HepG2 (cell line): ENCODE measurements at regions not wholly inside any gene's neighbourhood (a gene's known extent, or its start where the extent isn't known, plus 50 kb on each side); places are given as distances from the start of the nearest gene placed in this dataset.
A peak's percentile ranks its signal among the peaks of the same experiment; 100 is the strongest.

Experiments used
- ATAC-seq: fragments of 200-7000 bp; cut with Tn5 transposase; 3 replicates; pipeline ENCODE4 v1.9.1; 2020; ENCODE audit warnings: mild to moderate bottlenecking, moderate library complexity
- BruUV-seq: library from RNA; stranded (reverse); fragments of 400-500 nt; replicated peaks from 2 replicates; lab custom pipeline; 2021; lab: Mats Ljungman, UMichigan
- CTCF ChIA-PET: fragments of 300-600 bp; formaldehyde crosslinking; extraction: SDS; loops from one replicate; lab custom pipeline; 2021; ENCODE audit warnings: low total read pairs, inconsistent platforms, low intra/inter-chr PET ratio; lab: Yijun Ruan, JAX
- POLR2A ChIA-PET: fragments of 350-600 bp; sonication (Branson Sonifier 250); formaldehyde crosslinking; loops from one replicate; lab custom pipeline; 2020; ENCODE audit warnings: antibody characterized with exemption, inconsistent platforms; lab: Yijun Ruan, JAX
- DNase-seq: peaks from one replicate; pipeline ENCODE4 v3.0.0-alpha.2; 2015; ENCODE audit warnings: low spot score
- FAIRE-seq: peaks from 3 replicates; lab custom pipeline; 2011; peaks lifted over from hg19 to GRCh38; lab: Jason Lieb, UNC
- H2AFZ ChIP-seq: one replicate; pipeline ENCODE4 v1.6.1; 2011; ENCODE audit warnings: low read length, inconsistent platforms
- H3K27ac ChIP-seq: fragments of 300-600 bp; 3 replicates; pipeline ENCODE4 v1.8.0; 2011; ENCODE audit warnings: mixed run types, mild to moderate bottlenecking, mixed read lengths, low read length, inconsistent platforms; ENCODE audit not compliant: insufficient read depth; ENCODE audit errors: extremely low read length
- H3K27me3 ChIP-seq, 2 experiments: fragments of 200-600 bp in 1 of 2; 2 replicates in 1 of 2; 3 replicates in 1 of 2; pipeline versions ENCODE4 v1.6.0 to v1.8.0; 2011; ENCODE audit warnings: low read length in 2 of 2, mild to moderate bottlenecking in 2 of 2, moderate library complexity in 2 of 2, inconsistent platforms in 1 of 2; ENCODE audit not compliant: insufficient read depth in 2 of 2, control insufficient read depth in 1 of 2
- H3K36me3 ChIP-seq, 2 experiments: fragments of 200-600 bp in 1 of 2; replicated peaks in 1 of 2; 2 replicates in 1 of 2; 3 replicates in 1 of 2; pipeline versions ENCODE4 v1.5.1 to v1.8.0; 2011; ENCODE audit warnings: low read length in 2 of 2, inconsistent platforms in 1 of 2; ENCODE audit not compliant: insufficient read depth in 2 of 2, control insufficient read depth in 1 of 2
- H3K4me1 ChIP-seq: 2 replicates; pipeline ENCODE4 v1.5.1; 2012; ENCODE audit warnings: low read length, inconsistent platforms; ENCODE audit not compliant: insufficient read depth
- H3K4me2 ChIP-seq: 2 replicates; pipeline ENCODE4 v1.6.0; 2011; ENCODE audit warnings: low read depth, low read length, inconsistent platforms
- H3K4me3 ChIP-seq, 3 experiments: fragments of 200-600 bp in 1 of 3; sonication (generic), shearing (Covaris generic) in 1 of 3; replicated peaks in 1 of 3; 2 replicates each; pipeline ENCODE4 v1.5.1; 2011 to 2016; ENCODE audit warnings: low read length in 3 of 3, inconsistent platforms in 2 of 3, low read depth in 2 of 3, mild to moderate bottlenecking in 2 of 3, control low read depth in 1 of 3, mixed read lengths in 1 of 3; ENCODE audit not compliant: insufficient read depth in 1 of 3
- H3K79me2 ChIP-seq: one replicate; pipeline ENCODE4 v1.6.1; 2011; ENCODE audit warnings: low read length, inconsistent platforms; ENCODE audit not compliant: insufficient read depth
- H3K9ac ChIP-seq: 2 replicates; pipeline ENCODE4 v1.6.0; 2011; ENCODE audit warnings: mild to moderate bottlenecking, low read depth, low read length, inconsistent platforms; ENCODE audit not compliant: insufficient read depth
- H3K9me3 ChIP-seq: 2 replicates; pipeline ENCODE4 v1.5.1; 2012; ENCODE audit warnings: mild to moderate bottlenecking, low read length
- H4K20me1 ChIP-seq: 2 replicates; pipeline ENCODE4 v1.6.0; 2011; ENCODE audit warnings: inconsistent platforms, mild to moderate bottlenecking, low read length, moderate library complexity; ENCODE audit not compliant: insufficient read depth
- PBX3 ChIP-seq: sonication (generic); formaldehyde crosslinking; IDR thresholded peaks from 2 replicates; pipeline ENCODE4 v1.8.1; 2023; ENCODE audit warnings: missing genetic modification reagents, inconsistent platforms, borderline replicate concordance
- PLRG1 ChIP-seq: fragments of 450-650 bp; conservative IDR thresholded peaks from 2 replicates; pipeline ENCODE4 v1.6.1; 2016
- RBM39 ChIP-seq: fragments of 200-400 bp; formaldehyde crosslinking; IDR thresholded peaks from one replicate; pipeline ENCODE4 v1.6.1; 2018; ENCODE audit warnings: antibody characterized with exemption, mild to moderate bottlenecking, low read depth, low read length; ENCODE audit not compliant: poor library complexity, severe bottlenecking
- TFAP4 ChIP-seq: sonication (generic); IDR thresholded peaks from 2 replicates; pipeline ENCODE4 v1.6.1; 2016; ENCODE audit warnings: low read depth, borderline replicate concordance
- ZBTB3 ChIP-seq: sonication (generic); formaldehyde crosslinking; IDR thresholded peaks from 2 replicates; pipeline ENCODE4 v1.4.0; 2020; ENCODE audit warnings: low read depth, mild to moderate bottlenecking, moderate library complexity, missing genetic modification reagents, borderline replicate concordance
- ZBTB38 ChIP-seq: sonication (generic); formaldehyde crosslinking; IDR thresholded peaks from 2 replicates; pipeline ENCODE4 v1.5.1; 2020; ENCODE audit warnings: mild to moderate bottlenecking, missing genetic modification reagents
- ZNF276 ChIP-seq: sonication (generic); formaldehyde crosslinking; IDR thresholded peaks from 2 replicates; pipeline ENCODE4 v1.4.0; 2020; ENCODE audit warnings: mild to moderate bottlenecking, low read depth, missing genetic modification reagents
- ZNF335 ChIP-seq: sonication (generic); formaldehyde crosslinking; IDR thresholded peaks from 2 replicates; pipeline ENCODE4 v1.4.0; 2020; ENCODE audit warnings: missing genetic modification reagents
- ZNF770 ChIP-seq: sonication (generic); formaldehyde crosslinking; IDR thresholded peaks from 2 replicates; pipeline ENCODE4 v1.5.0; 2020; ENCODE audit warnings: mild to moderate bottlenecking, missing genetic modification reagents
- WGBS: methylation state at CpG from one replicate; pipeline ENCODE4 v1.1.6; 2017; ENCODE audit warnings: low lambda C conversion rate; 5-methylcytosine and 5-hydroxymethylcytosine counted together
- in situ Hi-C: cut with HindIII; loops from 2 replicates; pipeline ENCODE4 v1.10.0; 2017; ENCODE audit warnings: low pct_unique_long_range_greater_than_20kb; ENCODE audit not compliant: extremely low pct_ligation_motif_present
- intact Hi-C: fragments of 100-400 bp; cut with micrococcal nuclease; formaldehyde crosslinking; loops from one replicate; pipeline ENCODE4 v1.10.0; 2022; ENCODE audit not compliant: unreplicated experiment

- TF ChIP-seq ZNF770 (CRISPR knock-in tag), result no peak
- no peak for TF ChIP-seq TFAP4
Observed at GRCh38 chr20:50331469-50332363, 141.1 kb downstream of the CEBPB start (continued).

GRCh38 chr20:50332491-50332980, 141.9 kb downstream of the CEBPB start:
- 42% methylated on average over 11 of the region's 11 CpGs for WGBS
- H3K79me2 ChIP-seq, result no peaks in the 10 kb centered on the region
- ATAC-seq (no peak), DNase-seq (no peak), FAIRE-seq (no peak)
- H3K27me3 ChIP-seq, result peaks cover 0 to 15% of the 10 kb centered on the region in 2 experiments; a peak in 2 of 5 replicates
- CTCF ChIA-PET, result no interaction called here
- peaks cover 7% of the 10 kb centered on the region; the same call in 1 of the 2 replicates for H3K9me3 ChIP-seq
- peaks cover 72% of the 10 kb centered on the region for H3K4me1 ChIP-seq
- H3K27ac ChIP-seq, result no peak overlapping the region
- H2AFZ ChIP-seq, result no peak overlapping the region
- H3K9ac ChIP-seq, result no peak overlapping the region
- in situ Hi-C loops, result no loop called here
- H4K20me1 ChIP-seq, result no peaks in the 10 kb centered on the region
- intact Hi-C loops, result loop anchor here (5.0 kb wide), 1 partner anchor 40 kb away; no protein-coding TSS in a partner anchor
- POLR2A ChIA-PET, result interaction anchor here (0.8 to 3.1 kb wide), 4 partner anchors 11 to 28 kb away, joined by 4 to 25 read pairs (median 6); no protein-coding TSS in a partner anchor
- no peaks in the 10 kb centered on the region for H3K36me3 ChIP-seq
- no peak overlapping the region for H3K4me2 ChIP-seq
- BruUV-seq, result no TSS peak
- H3K4me3 ChIP-seq, result no peak overlapping the region
- TF ChIP-seq PBX3 (CRISPR knock-in tag), result no peak
- 0 out of 2 replicates have a peak, but pooled peaks have one; percentile 13 for TF ChIP-seq ZNF276 (CRISPR knock-in tag)
- 0 out of 2 replicates have a peak, but pooled peaks have one; percentile 43 for TF ChIP-seq ZNF335 (CRISPR knock-in tag)
- TF ChIP-seq ZBTB38, result peak; percentile 49; the same call in 1 of the 2 replicates
- TF ChIP-seq PLRG1, result no peak
- TF ChIP-seq RBM39, result no peak
- 0 out of 2 replicates have a peak, but pooled peaks have one; percentile 14 for TF ChIP-seq ZBTB3 (CRISPR knock-in tag)
